ENCODE measurements at regions not wholly inside any gene's neighbourhood (a gene's known extent, or its start where the extent isn't known, plus 50 kb on each side); places are given as distances from the start of the nearest gene placed in this dataset.

DNA sequence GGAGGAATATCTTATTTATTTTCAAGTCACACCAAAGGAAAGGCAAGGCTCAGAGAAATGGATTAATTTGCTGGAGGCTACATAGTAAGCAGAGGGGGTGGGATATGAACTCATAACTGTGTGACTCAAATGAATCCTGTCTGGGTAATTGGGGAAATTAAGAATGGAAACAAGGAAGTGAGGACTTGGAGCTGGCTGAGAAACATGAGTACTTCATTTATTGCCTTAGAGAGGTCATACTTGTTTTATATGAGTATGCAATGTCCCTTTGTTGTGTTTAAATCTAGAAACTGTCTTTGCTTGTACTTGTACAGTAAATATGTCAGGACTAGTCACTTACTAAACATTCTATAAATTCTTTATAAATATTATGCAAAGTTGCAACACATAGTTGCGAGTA lies 2166.7 kb upstream of the PIK3C3 start:
- H3K4me1 ChIP-seq (ENCODE audit: low read depth): peaks cover 15% of the 10 kb centered on the region
- no peak for DNase-seq (ENCODE audit: low read depth in 1 of 2, low spot score in 1 of 2)
- TF ChIP-seq, protein P1, sequence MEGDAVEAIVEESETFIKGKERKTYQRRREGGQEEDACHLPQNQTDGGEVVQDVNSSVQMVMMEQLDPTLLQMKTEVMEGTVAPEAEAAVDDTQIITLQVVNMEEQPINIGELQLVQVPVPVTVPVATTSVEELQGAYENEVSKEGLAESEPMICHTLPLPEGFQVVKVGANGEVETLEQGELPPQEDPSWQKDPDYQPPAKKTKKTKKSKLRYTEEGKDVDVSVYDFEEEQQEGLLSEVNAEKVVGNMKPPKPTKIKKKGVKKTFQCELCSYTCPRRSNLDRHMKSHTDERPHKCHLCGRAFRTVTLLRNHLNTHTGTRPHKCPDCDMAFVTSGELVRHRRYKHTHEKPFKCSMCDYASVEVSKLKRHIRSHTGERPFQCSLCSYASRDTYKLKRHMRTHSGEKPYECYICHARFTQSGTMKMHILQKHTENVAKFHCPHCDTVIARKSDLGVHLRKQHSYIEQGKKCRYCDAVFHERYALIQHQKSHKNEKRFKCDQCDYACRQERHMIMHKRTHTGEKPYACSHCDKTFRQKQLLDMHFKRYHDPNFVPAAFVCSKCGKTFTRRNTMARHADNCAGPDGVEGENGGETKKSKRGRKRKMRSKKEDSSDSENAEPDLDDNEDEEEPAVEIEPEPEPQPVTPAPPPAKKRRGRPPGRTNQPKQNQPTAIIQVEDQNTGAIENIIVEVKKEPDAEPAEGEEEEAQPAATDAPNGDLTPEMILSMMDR (IDR thresholded peaks at IDR 0.05; ENCODE audit: low read depth, low read length): no peak
- H3K4me3 ChIP-seq: no peak overlapping the region
- H3K9me3 ChIP-seq (ENCODE audit: low read depth): no peaks in the 10 kb centered on the region
- H3K27ac ChIP-seq: no peak overlapping the region
- H3K36me3 ChIP-seq: no peaks in the 10 kb centered on the region
- H3K27me3 ChIP-seq: no peaks in the 10 kb centered on the region

DNA sequence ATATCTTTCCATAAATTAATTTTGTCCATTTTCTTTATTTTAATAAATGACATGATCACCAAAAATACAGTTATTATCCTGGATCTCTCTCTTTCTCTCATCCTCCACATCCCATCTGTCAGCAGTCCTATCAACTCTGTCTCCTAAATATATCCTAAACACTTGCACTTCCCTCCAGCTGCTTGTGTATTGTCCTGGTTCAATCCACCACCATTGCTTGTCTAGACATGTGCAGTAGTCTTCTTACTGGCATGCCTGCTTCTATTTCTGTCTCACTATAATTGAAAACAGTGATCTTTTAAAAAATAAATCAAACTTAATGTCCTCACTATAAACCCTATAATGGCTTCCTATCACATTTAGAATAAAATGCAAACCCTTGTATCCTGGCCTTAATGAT lies 2168.6 kb upstream of the PIK3C3 start:
- TF ChIP-seq, protein P1 (IDR thresholded peaks at IDR 0.05; ENCODE audit: low read depth, low read length): no peak
- Histone ChIP-seq H3K4me1 (ENCODE audit: low read depth) (peaks cover 18% of the 10 kb centered on the region), H3K27ac (no peak overlapping the region), H3K9me3 (ENCODE audit: low read depth) (no peaks in the 10 kb centered on the region), H3K4me3 (no peak overlapping the region), H3K27me3 (no peaks in the 10 kb centered on the region), H3K36me3 (no peaks in the 10 kb centered on the region)
- no peak for DNase-seq (ENCODE audit: low read depth in 1 of 2, low spot score in 1 of 2)

GRCh38 chr18:39784541-39784940 lies 2170.5 kb upstream of the PIK3C3 start:
- no peak for DNase-seq (ENCODE audit: low read depth in 1 of 2, low spot score in 1 of 2)

DNA sequence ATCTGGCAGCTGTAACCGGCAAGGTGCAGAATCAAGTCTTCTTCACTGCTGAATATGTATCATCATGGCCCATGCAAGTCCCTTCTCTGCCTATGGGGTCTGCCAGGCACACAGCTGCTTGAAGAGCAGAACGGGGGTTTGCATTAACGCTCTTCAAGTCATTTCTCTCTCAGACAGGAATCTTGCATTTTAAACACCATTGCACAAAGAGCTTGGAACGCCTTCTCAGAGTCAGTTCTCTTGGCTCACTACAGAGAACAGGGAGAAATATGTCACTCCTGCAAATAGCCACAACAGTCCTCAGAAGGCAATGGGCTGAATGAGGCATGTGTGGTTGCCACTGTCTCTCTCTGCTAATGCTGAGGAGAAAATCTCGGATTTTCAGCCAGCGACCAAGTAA lies 2173.5 kb upstream of the PIK3C3 start:
- Histone ChIP-seq H3K27me3 (no peaks in the 10 kb centered on the region), H3K27ac (no peak overlapping the region), H3K36me3 (no peaks in the 10 kb centered on the region), H3K4me1 (ENCODE audit: low read depth) (peaks cover 15% of the 10 kb centered on the region), H3K4me3 (no peak overlapping the region), H3K9me3 (ENCODE audit: low read depth) (no peaks in the 10 kb centered on the region)
- DNase-seq (ENCODE audit: low read depth in 1 of 2, low spot score in 1 of 2): no peak
- TF ChIP-seq, protein P1 (IDR thresholded peaks at IDR 0.05; ENCODE audit: low read depth, low read length): no peak

More at GRCh38 chr18:39784541-39784940, 2170.5 kb upstream of the PIK3C3 start:
- H3K9me3 ChIP-seq (ENCODE audit: low read depth): no peaks in the 10 kb centered on the region
- H3K27ac ChIP-seq: no peak overlapping the region
- H3K4me3 ChIP-seq: no peak overlapping the region
- H3K36me3 ChIP-seq: no peaks in the 10 kb centered on the region
- peaks cover 18% of the 10 kb centered on the region for H3K4me1 ChIP-seq (ENCODE audit: low read depth)
- H3K27me3 ChIP-seq: no peaks in the 10 kb centered on the region
- TF ChIP-seq, protein P1 (IDR thresholded peaks at IDR 0.05; ENCODE audit: low read depth, low read length): no peak

DNA sequence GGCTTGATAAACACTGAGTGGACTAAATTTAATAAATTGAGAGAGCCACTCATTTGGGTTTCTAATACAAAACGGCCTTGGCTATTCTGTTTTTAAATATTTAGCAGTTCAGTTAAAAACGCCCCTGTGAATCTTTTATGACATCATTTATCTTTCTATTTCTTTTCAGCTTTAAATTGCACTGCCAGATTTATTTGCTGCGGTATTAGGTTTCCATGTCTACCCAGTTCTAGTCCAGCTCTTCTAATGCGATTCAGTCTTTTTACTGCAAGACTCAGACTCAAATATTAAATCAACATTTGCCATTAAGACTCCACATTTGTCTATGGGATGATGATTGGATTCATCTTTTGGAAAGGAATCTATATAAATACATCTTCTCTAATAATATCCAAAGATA lies 2174.3 kb upstream of the PIK3C3 start:
- DNase-seq (ENCODE audit: low read depth in 1 of 2, low spot score in 1 of 2): no peak
- Histone ChIP-seq H3K4me3 (no peak overlapping the region), H3K36me3 (no peaks in the 10 kb centered on the region), H3K4me1 (ENCODE audit: low read depth) (peaks cover 12% of the 10 kb centered on the region), H3K27me3 (no peaks in the 10 kb centered on the region), H3K9me3 (ENCODE audit: low read depth) (no peaks in the 10 kb centered on the region), H3K27ac (no peak overlapping the region)
- TF ChIP-seq, protein P1 (IDR thresholded peaks at IDR 0.05; ENCODE audit: low read depth, low read length): no peak

- Histone ChIP-seq H3K27ac (no peak overlapping the region), H3K4me1 (ENCODE audit: low read depth) (peaks cover 12% of the 10 kb centered on the region), H3K27me3 (no peaks in the 10 kb centered on the region), H3K4me3 (no peak overlapping the region), H3K9me3 (ENCODE audit: low read depth) (no peaks in the 10 kb centered on the region), H3K36me3 (no peaks in the 10 kb centered on the region)
- TF ChIP-seq, protein P1 (IDR thresholded peaks at IDR 0.05; ENCODE audit: low read depth, low read length): no peak
- no peak for DNase-seq (ENCODE audit: low read depth in 1 of 2, low spot score in 1 of 2)
Observed at GRCh38 chr18:39779926-39780325, 2175.1 kb upstream of the PIK3C3 start.

Measured in cardiac muscle cell (in vitro differentiated cells and primary cell).